ENCODE measurements at regions not wholly inside any gene's neighbourhood (a gene's known extent, or its start where the extent isn't known, plus 50 kb on each side); places are given as distances from the start of the nearest gene placed in this dataset.

DNA sequence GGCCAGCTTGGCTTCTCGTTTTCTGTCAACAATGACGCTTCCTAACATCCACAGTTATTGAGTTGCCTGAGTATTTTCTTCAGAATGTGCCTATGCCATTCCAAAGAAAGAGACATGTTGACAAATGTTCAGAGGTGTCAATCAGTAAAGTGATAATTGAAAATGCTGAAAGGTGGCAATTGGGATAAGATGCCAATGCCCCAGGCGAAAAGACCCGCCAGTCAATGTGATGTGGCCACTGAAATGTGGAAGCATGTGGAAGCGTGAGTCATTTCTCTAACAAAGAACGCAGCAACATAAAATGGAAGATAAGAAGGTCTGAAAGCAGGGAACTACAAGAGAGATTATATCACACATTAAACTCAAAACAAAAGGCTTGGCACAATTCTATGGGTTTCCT lies 882.2 kb upstream of the SLC10A2 start:
- Histone ChIP-seq H3K4me3 (ENCODE audit: insufficient read depth, low read depth, low read length) (no peak overlapping the region), H3K9me1 (ENCODE audit: insufficient read depth, low read length) (no peaks in the 10 kb centered on the region), H3K27me3 (ENCODE audit: control insufficient read depth, insufficient read depth, low read length) (no peaks in the 10 kb centered on the region), H3K14ac (replicated peaks; ENCODE audit: low read depth, low read length) (no peak overlapping the region), H3K4ac (ENCODE audit: low read depth, low read length) (no peak overlapping the region), H4K20me1 (ENCODE audit: insufficient read depth, low read length) (no peaks in the 10 kb centered on the region), H3K9ac (ENCODE audit: low read depth, low read length) (no peak overlapping the region), H4K91ac (ENCODE audit: insufficient read depth, low read depth, low read length) (no peak overlapping the region), H3K56ac (ENCODE audit: extremely low read depth, insufficient read depth, low read length) (no peak overlapping the region), H3K27ac (ENCODE audit: insufficient read depth, low read length) (no peak overlapping the region), H2AK9ac (replicated peaks; ENCODE audit: low read depth, low read length, poor library complexity) (no peak overlapping the region), H2BK15ac (ENCODE audit: low read depth, low read length) (no peak overlapping the region), H3K79me1 (ENCODE audit: low read depth in 1 of 2, low read length in 2 of 2) (no peaks in the 10 kb centered on the region), H4K5ac (ENCODE audit: low read depth, low read length) (no peak overlapping the region), H2AFZ (replicated peaks; ENCODE audit: low read length, poor library complexity) (no peak overlapping the region), H3K4me1 (ENCODE audit: control insufficient read depth, insufficient read depth, low read length) (no peaks in the 10 kb centered on the region), H2BK5ac (ENCODE audit: low read depth, low read length, poor library complexity, severe bottlenecking) (no peak overlapping the region), H2AK5ac (ENCODE audit: low read depth, low read length) (no peak overlapping the region), H2BK20ac (ENCODE audit: low read depth, low read length) (no peak overlapping the region), H2BK120ac (ENCODE audit: low read depth, low read length) (no peak overlapping the region), H4K8ac (ENCODE audit: low read depth in 2 of 2, low read length in 2 of 2) (no peak overlapping the region), H3K36me3 (ENCODE audit: control insufficient read depth, insufficient read depth, low read length) (no peaks in the 10 kb centered on the region), H3K4me2 (ENCODE audit: low read depth, low read length) (no peak overlapping the region), H3K18ac (ENCODE audit: low read depth, low read length) (no peak overlapping the region), H3K9me3 (ENCODE audit: control insufficient read depth, insufficient read depth, low read length) (no peaks in the 10 kb centered on the region), H3K23ac (ENCODE audit: low read depth, low read length) (no peak overlapping the region)
- no TSS peak for BruUV-seq (replicated peaks)
- no peak for ATAC-seq (ENCODE audit: low read depth)
- WGBS, 2 experiments (ENCODE audit: extremely low coverage in 2 of 2, insufficient read length in 1 of 2), result no CpG with 5 or more reads among the region's 6 CpGs
- ChIA-PET POLR2A (ENCODE audit: unreplicated experiment) (no interaction called here), CTCF (no interaction called here)
- intact Hi-C loops (cut with micrococcal nuclease), result no loop called here
- dilution Hi-C loops (cut with HindIII; ENCODE audit: low sequenced_read_pairs, unreplicated experiment), result no loop called here
- no peak for TF ChIP-seq POLR2A (IDR thresholded peaks at IDR 0.05; ENCODE audit: low read depth, low read length)
- no peak for TF ChIP-seq RCOR1 (IDR thresholded peaks at IDR 0.05; ENCODE audit: insufficient replicate concordance, low read length)
- no peak for TF ChIP-seq SMC3 (IDR thresholded peaks at IDR 0.05; ENCODE audit: low read depth, low read length)
- no peak for TF ChIP-seq MXI1 (IDR thresholded peaks at IDR 0.05; ENCODE audit: borderline replicate concordance, low read depth, low read length)
- TF ChIP-seq MAFK (IDR thresholded peaks at IDR 0.05; ENCODE audit: low read depth, low read length), result no peak
- TF ChIP-seq, protein P1, sequence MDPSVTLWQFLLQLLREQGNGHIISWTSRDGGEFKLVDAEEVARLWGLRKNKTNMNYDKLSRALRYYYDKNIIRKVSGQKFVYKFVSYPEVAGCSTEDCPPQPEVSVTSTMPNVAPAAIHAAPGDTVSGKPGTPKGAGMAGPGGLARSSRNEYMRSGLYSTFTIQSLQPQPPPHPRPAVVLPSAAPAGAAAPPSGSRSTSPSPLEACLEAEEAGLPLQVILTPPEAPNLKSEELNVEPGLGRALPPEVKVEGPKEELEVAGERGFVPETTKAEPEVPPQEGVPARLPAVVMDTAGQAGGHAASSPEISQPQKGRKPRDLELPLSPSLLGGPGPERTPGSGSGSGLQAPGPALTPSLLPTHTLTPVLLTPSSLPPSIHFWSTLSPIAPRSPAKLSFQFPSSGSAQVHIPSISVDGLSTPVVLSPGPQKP (IDR thresholded peaks at IDR 0.05; ENCODE audit: borderline replicate concordance, low read depth, low read length), result no peak
- TF ChIP-seq BHLHE40 (IDR thresholded peaks at IDR 0.05; ENCODE audit: low read depth, low read length), result no peak
- no peak for TF ChIP-seq FOS (IDR thresholded peaks at IDR 0.05; ENCODE audit: low read depth, low read length)
- TF ChIP-seq NFE2L2 (IDR thresholded peaks at IDR 0.05; ENCODE audit: low read depth, low read length), result no peak
- no peak for TF ChIP-seq CHD1 (IDR thresholded peaks at IDR 0.05; ENCODE audit: low read depth, low read length)
- TF ChIP-seq, protein P2, sequence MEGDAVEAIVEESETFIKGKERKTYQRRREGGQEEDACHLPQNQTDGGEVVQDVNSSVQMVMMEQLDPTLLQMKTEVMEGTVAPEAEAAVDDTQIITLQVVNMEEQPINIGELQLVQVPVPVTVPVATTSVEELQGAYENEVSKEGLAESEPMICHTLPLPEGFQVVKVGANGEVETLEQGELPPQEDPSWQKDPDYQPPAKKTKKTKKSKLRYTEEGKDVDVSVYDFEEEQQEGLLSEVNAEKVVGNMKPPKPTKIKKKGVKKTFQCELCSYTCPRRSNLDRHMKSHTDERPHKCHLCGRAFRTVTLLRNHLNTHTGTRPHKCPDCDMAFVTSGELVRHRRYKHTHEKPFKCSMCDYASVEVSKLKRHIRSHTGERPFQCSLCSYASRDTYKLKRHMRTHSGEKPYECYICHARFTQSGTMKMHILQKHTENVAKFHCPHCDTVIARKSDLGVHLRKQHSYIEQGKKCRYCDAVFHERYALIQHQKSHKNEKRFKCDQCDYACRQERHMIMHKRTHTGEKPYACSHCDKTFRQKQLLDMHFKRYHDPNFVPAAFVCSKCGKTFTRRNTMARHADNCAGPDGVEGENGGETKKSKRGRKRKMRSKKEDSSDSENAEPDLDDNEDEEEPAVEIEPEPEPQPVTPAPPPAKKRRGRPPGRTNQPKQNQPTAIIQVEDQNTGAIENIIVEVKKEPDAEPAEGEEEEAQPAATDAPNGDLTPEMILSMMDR (conservative IDR thresholded peaks at IDR 0.05; ENCODE audit: low read depth, low read length), result no peak
- no peak for TF ChIP-seq MAZ (IDR thresholded peaks at IDR 0.05; ENCODE audit: borderline replicate concordance, low read depth, low read length)
- TF ChIP-seq RAD21 (IDR thresholded peaks at IDR 0.05; ENCODE audit: low read length), result no peak
- DNase-seq, result no peak
- in situ Hi-C loops (cut with MboI; ENCODE audit: low sequenced_read_pairs), result no loop called here

Measured in IMR-90 (cell line).